Fibroblast of villous mesenchyme (primary cell): ENCODE measurements at regions not wholly inside any gene's neighbourhood (a gene's known extent, or its start where the extent isn't known, plus 50 kb on each side); places are given as distances from the start of the nearest gene placed in this dataset.
A peak's percentile ranks its signal among the peaks of the same experiment; 100 is the strongest.

Experiments
- DNase-seq: peaks from one replicate; pipeline ENCODE4 v3.0.0-alpha.2; 2010; ENCODE audit warnings: low read depth
- H3K4me3 ChIP-seq: 2 replicates; pipeline ENCODE4 v1.5.1; 2011; ENCODE audit warnings: low read depth, mild to moderate bottlenecking, low read length
- TF ChIP-seq, protein P1 (sequence below): IDR thresholded peaks from 2 replicates; pipeline ENCODE4 v1.5.1; 2012; ENCODE audit warnings: low read depth, mild to moderate bottlenecking, low read length; ENCODE audit not compliant: insufficient read depth

DNA sequence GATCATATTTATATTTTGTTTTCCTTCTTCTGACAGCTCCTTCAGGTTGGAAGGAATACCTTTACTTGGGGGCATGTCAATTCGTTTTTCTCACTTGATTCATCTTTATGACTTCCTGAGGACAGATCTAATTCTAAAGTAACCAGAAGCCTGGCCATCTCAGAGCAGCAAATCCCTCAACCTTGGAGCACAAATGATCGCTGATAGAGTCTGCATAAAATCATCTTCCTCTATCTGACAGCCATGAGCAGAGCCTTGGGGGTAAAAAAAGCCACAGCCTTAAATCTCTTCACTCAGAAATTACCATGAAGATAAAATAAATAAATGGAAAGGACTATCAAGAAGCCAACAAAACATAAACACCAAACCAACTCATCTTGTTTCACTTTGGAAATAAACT, 325.8 kb downstream of the PRR16 start:
- peak; percentile 33 for DNase-seq
- TF ChIP-seq, protein P1, sequence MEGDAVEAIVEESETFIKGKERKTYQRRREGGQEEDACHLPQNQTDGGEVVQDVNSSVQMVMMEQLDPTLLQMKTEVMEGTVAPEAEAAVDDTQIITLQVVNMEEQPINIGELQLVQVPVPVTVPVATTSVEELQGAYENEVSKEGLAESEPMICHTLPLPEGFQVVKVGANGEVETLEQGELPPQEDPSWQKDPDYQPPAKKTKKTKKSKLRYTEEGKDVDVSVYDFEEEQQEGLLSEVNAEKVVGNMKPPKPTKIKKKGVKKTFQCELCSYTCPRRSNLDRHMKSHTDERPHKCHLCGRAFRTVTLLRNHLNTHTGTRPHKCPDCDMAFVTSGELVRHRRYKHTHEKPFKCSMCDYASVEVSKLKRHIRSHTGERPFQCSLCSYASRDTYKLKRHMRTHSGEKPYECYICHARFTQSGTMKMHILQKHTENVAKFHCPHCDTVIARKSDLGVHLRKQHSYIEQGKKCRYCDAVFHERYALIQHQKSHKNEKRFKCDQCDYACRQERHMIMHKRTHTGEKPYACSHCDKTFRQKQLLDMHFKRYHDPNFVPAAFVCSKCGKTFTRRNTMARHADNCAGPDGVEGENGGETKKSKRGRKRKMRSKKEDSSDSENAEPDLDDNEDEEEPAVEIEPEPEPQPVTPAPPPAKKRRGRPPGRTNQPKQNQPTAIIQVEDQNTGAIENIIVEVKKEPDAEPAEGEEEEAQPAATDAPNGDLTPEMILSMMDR, result no peak
- H3K4me3 ChIP-seq, result no peak overlapping the region

DNA sequence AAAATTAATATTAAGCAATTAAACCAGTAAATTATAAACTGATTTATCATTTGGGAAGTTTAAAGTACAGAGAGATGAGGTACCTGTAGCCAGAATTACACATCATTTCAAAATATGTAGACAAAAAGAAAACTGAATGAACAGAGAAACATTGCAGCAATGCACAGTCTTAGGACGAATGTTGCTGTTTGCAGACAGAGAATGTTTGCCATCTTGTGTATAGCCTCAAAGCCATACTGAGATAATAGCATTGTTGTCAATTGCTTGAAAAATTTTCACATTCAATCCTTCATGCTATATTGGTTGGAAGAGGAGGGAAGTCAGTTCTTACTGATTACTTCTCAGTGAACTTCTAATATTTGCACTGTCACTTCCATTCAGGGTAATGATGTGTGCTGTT, 326.2 kb downstream of the PRR16 start:
- no peak for DNase-seq
- no peak overlapping the region for H3K4me3 ChIP-seq
- TF ChIP-seq, protein P1, result no peak

DNA sequence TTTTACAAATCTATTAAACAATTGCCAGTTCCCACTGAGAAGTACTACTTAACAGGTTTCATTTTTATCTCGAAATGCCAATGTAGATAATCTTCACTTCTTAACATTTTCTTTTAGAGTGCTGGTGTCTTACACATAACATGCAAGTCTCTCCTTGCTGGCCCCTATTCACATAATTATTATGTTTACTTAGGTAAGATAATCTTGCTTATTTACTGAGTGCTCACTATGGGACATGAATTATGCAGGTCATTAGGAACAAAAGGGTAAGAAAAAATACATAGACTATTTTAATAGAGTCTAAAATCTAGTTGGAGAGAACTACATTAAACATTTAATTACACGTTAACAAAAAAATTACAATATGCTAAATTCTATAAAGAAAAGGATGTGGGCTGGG, 328.4 kb downstream of the PRR16 start:
- no peak overlapping the region for H3K4me3 ChIP-seq
- DNase-seq, result no peak
- TF ChIP-seq, protein P1, result no peak

DNA sequence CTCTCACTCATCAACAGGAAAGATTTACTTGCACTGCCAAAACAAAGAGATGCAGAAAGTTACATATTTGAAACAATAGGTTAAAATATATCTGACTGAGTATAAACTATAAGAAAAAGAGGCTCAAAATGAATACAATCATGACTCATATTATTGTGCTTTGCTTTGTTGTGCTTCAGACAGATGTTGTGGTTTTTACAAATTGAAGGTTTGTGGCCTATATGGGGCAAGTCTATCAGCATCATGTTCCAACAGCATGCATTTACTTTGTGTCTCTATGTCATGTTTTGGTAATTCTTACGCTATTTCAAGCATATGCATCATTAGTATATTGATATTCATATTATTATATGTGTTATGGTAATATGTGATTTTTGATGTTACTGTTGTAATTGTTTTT, 330.0 kb downstream of the PRR16 start:
- TF ChIP-seq, protein P1, result no peak
- H3K4me3 ChIP-seq, result no peak overlapping the region
- DNase-seq, result peak; percentile 12

DNA sequence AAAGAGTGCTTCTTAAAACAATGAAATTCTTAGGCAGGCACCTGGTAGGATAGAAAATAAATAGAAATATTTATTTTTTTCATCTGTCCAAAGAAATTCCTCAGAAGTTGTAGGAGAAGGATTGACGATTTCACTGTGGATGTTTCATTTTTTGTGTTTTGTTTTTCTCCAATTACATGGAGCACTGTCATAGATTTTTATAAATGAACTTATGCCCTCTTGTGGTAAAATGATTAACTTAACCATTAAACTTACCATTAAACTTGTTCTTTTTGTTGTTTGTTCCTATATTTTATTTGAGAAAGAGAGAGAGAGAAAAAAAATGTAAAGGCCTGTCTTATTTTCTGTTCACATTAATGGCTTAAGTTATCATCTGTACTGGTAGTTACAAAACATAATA, 339.2 kb downstream of the PRR16 start:
- H3K4me3 ChIP-seq, result peak overlapping the region; percentile 10
- TF ChIP-seq, protein P1, result peak; percentile 17
- peak; percentile 43 for DNase-seq

DNA sequence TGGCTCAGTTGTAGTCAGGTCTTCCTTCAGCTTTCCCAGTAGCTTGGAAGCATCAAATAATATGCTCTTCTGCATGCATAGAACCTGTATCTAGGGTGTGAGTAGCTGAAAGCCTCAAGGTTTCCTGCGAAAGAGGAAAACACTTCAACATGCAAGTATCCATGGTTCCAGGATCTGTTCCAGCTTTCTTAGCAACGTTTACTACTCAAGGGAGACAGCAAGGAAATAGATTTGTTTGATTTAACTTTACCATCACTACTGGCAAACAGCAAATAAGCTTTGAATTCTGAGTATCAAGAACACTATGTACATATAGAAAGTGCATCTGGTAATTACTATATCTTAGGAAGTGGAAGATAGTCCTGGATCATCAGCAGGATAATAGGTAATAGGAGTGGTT, 341.0 kb downstream of the PRR16 start:
- DNase-seq, result no peak
- no peak overlapping the region for H3K4me3 ChIP-seq
- TF ChIP-seq, protein P1, result no peak

DNA sequence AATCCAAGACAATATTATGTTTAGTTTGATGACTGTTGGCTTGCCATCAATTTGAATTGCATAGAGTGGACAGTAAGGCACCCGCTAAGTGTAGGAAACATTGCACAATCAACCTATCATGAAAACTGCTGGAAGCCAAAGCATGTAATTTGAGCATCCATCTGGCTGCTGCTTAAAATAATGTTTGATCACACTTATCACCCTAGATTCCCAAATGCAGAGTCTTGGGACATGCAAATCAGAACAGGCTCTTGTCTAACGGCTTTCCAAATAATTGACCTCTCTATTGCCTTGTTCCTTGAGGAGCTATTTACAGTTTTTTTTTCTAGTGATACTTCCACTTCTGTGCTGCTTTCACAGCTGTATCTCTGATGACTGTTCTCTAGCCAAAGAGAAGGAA, 342.1 kb downstream of the PRR16 start:
- peak; percentile 59 for DNase-seq

More for the DNA sequence above, 342.1 kb downstream of the PRR16 start:
- TF ChIP-seq, protein P1, result no peak
- no peak overlapping the region for H3K4me3 ChIP-seq
